ENCODE measurements at regions not wholly inside any gene's neighbourhood (a gene's known extent, or its start where the extent isn't known, plus 50 kb on each side); places are given as distances from the start of the nearest gene placed in this dataset.
A peak's percentile ranks its signal among the peaks of the same experiment; 100 is the strongest.

GRCh38 chr1:88009916-88010315 lies 674.2 kb upstream of the PKN2 start:
- no peak overlapping the region for H3K4me3 ChIP-seq (ENCODE audit: control insufficient read depth, low read depth, low read length)
- TF ChIP-seq CTCF (conservative IDR thresholded peaks at IDR 0.05; ENCODE audit: control insufficient read depth, insufficient read depth, low read depth, low read length), result no peak
- DNase-seq (ENCODE audit: low read depth), result no peak

- DNase-seq (ENCODE audit: low read depth), result peak; percentile 10
- H3K4me3 ChIP-seq (ENCODE audit: control insufficient read depth, low read depth, low read length), result no peak overlapping the region
- TF ChIP-seq CTCF (conservative IDR thresholded peaks at IDR 0.05; ENCODE audit: control insufficient read depth, insufficient read depth, low read depth, low read length), result no peak
These were observed 670.6 kb upstream of the PKN2 start for GRCh38 chr1:88013485-88013884.

GRCh38 chr1:88014131-88014530 lies 669.9 kb upstream of the PKN2 start:
- no peak overlapping the region for H3K4me3 ChIP-seq (ENCODE audit: control insufficient read depth, low read depth, low read length)
- no peak for TF ChIP-seq CTCF (conservative IDR thresholded peaks at IDR 0.05; ENCODE audit: control insufficient read depth, insufficient read depth, low read depth, low read length)
- no peak for DNase-seq (ENCODE audit: low read depth)

GRCh38 chr1:88016947-88017346 lies 667.1 kb upstream of the PKN2 start:
- no peak for DNase-seq (ENCODE audit: low read depth)
- no peak for TF ChIP-seq CTCF (conservative IDR thresholded peaks at IDR 0.05; ENCODE audit: control insufficient read depth, insufficient read depth, low read depth, low read length)
- no peak overlapping the region for H3K4me3 ChIP-seq (ENCODE audit: control insufficient read depth, low read depth, low read length)

- no peak overlapping the region for H3K4me3 ChIP-seq (ENCODE audit: control insufficient read depth, low read depth, low read length)
- DNase-seq (ENCODE audit: low read depth), result no peak
- no peak for TF ChIP-seq CTCF (conservative IDR thresholded peaks at IDR 0.05; ENCODE audit: control insufficient read depth, insufficient read depth, low read depth, low read length)
These were observed 662.5 kb upstream of the PKN2 start for GRCh38 chr1:88021529-88021928.

GRCh38 chr1:88022516-88022915 lies 661.6 kb upstream of the PKN2 start:
- TF ChIP-seq CTCF (conservative IDR thresholded peaks at IDR 0.05; ENCODE audit: control insufficient read depth, insufficient read depth, low read depth, low read length), result no peak
- DNase-seq (ENCODE audit: low read depth), result no peak
- H3K4me3 ChIP-seq (ENCODE audit: control insufficient read depth, low read depth, low read length), result no peak overlapping the region

GRCh38 chr1:88029142-88029541 lies 654.9 kb upstream of the PKN2 start:
- TF ChIP-seq CTCF (conservative IDR thresholded peaks at IDR 0.05; ENCODE audit: control insufficient read depth, insufficient read depth, low read depth, low read length), result peak; percentile 4
- no peak overlapping the region for H3K4me3 ChIP-seq (ENCODE audit: control insufficient read depth, low read depth, low read length)
- peak; percentile 36 for DNase-seq (ENCODE audit: low read depth)

Data from fibroblast of mammary gland (primary cell).